B cell (primary cell): ENCODE measurements at regions not wholly inside any gene's neighbourhood (a gene's known extent, or its start where the extent isn't known, plus 50 kb on each side); places are given as distances from the start of the nearest gene placed in this dataset.

Experiments
- ATAC-seq: fragments of 200-7000 bp; cut with Tn5 transposase; one replicate; pipeline ENCODE4 v1.10.0; 2021; ENCODE audit warnings: low read depth, mild to moderate bottlenecking, moderate number of reproducible peaks, moderate library complexity
- CTCF ChIA-PET: fragments of 350-600 bp; sonication (Branson Sonifier 250); formaldehyde crosslinking; loops from one replicate; lab custom pipeline; 2021; ENCODE audit warnings: antibody characterized with exemption, inconsistent platforms; lab: Charles Lee
- POLR2A ChIA-PET: fragments of 350-600 bp; sonication (Branson Sonifier 250); formaldehyde crosslinking; loops from one replicate; lab custom pipeline; 2021; ENCODE audit warnings: antibody characterized with exemption; lab: Charles Lee
- DNase-seq: peaks from one replicate; pipeline ENCODE4 v3.0.0; 2013
- H2AFZ ChIP-seq: 2 replicates; pipeline ENCODE4 v1.6.1; 2012; ENCODE audit warnings: mild to moderate bottlenecking, low read depth, low read length; ENCODE audit not compliant: insufficient read depth, poor library complexity, severe bottlenecking
- H3K27ac ChIP-seq, 2 donors: 1 replicate in 1 of 2; 2 replicates in 1 of 2; pipeline ENCODE4 v1.5.1; 2012 to 2013; ENCODE audit warnings: low read length in 2 of 2, mild to moderate bottlenecking in 2 of 2, moderate library complexity in 1 of 2
- H3K27me3 ChIP-seq, 4 experiments: fragments of 200-600 bp in 1 of 4; sonication (generic) in 1 of 4; replicated peaks in 1 of 4; 1 replicate in 2 of 4; 2 replicates in 2 of 4; pipeline versions ENCODE4 v1.6.1 to v1.7.0; 2013 to 2016; ENCODE audit warnings: low read length in 3 of 4, mild to moderate bottlenecking in 2 of 4, mixed read lengths in 1 of 4, moderate library complexity in 1 of 4; ENCODE audit not compliant: insufficient read depth in 4 of 4, control insufficient read depth in 3 of 4; ENCODE audit errors: control extremely low read depth in 1 of 4
- H3K36me3 ChIP-seq, 2 experiments: replicated peaks in 1 of 2; 1 replicate in 1 of 2; 2 replicates in 1 of 2; pipeline versions ENCODE4 v1.6.1 to v1.7.1; 2013; ENCODE audit warnings: low read length in 1 of 2; ENCODE audit not compliant: insufficient read depth in 2 of 2, control insufficient read depth in 1 of 2; ENCODE audit errors: control extremely low read depth in 1 of 2, extremely low read depth in 1 of 2
- H3K4me1 ChIP-seq, 2 donors: fragments of 200-600 bp in 1 of 2; sonication (generic) in 1 of 2; 1 replicate in 1 of 2; 2 replicates in 1 of 2; pipeline versions ENCODE4 v1.5.1 to v1.6.1; 2013 to 2017; ENCODE audit warnings: low read length in 2 of 2; ENCODE audit not compliant: control insufficient read depth in 2 of 2, insufficient read depth in 2 of 2
- H3K4me2 ChIP-seq: replicated peaks from 2 replicates; pipeline ENCODE3; 2012; ENCODE audit warnings: mild to moderate bottlenecking, low read depth, low read length; ENCODE audit not compliant: poor library complexity, severe bottlenecking
- H3K4me3 ChIP-seq, 5 experiments: fragments of 200-600 bp in 1 of 5; sonication (generic) in 1 of 5; 1 replicate in 3 of 5; 2 replicates in 2 of 5; pipeline versions ENCODE4 v1.5.1 to v1.7.0; 2011 to 2016; ENCODE audit warnings: low read length in 4 of 5, mild to moderate bottlenecking in 4 of 5, low read depth in 2 of 5, control low read depth in 1 of 5, moderate library complexity in 1 of 5; ENCODE audit not compliant: insufficient read depth in 1 of 5; ENCODE audit errors: control extremely low read depth in 1 of 5, extremely low read depth in 1 of 5
- H3K79me2 ChIP-seq: fragments of 200-600 bp; sonication (generic); one replicate; pipeline ENCODE4 v1.6.0; 2016; ENCODE audit warnings: low read length; ENCODE audit not compliant: control insufficient read depth, insufficient read depth
- H3K9ac ChIP-seq: fragments of 200-600 bp; sonication (generic); 2 replicates; pipeline ENCODE4 v1.6.1; 2017; ENCODE audit warnings: mild to moderate bottlenecking, low read length, moderate library complexity
- H3K9me3 ChIP-seq, 3 donors: one replicate each; pipeline versions ENCODE4 v1.6.1 to v1.7.1; 2013; ENCODE audit warnings: low read length in 2 of 3; ENCODE audit not compliant: control insufficient read depth in 2 of 3, insufficient read depth in 1 of 3; ENCODE audit errors: control extremely low read depth in 1 of 3
- H4K20me1 ChIP-seq: 2 replicates; pipeline ENCODE4 v1.6.0; 2012; ENCODE audit warnings: mild to moderate bottlenecking, low read length; ENCODE audit not compliant: insufficient read depth, control insufficient read depth, poor library complexity, severe bottlenecking
- H3K27ac Mint-ChIP-seq: one replicate; pipeline ENCODE4 v1.8.0; 2021; ENCODE audit warnings: mixed read lengths
- H3K27me3 Mint-ChIP-seq: one replicate; pipeline ENCODE4 v1.8.0; 2021; ENCODE audit warnings: mixed read lengths
- H3K4me1 Mint-ChIP-seq: one replicate; pipeline ENCODE4 v1.8.0; 2021; ENCODE audit warnings: mixed read lengths
- H3K4me3 Mint-ChIP-seq: one replicate; pipeline ENCODE4 v1.8.0; 2021; ENCODE audit warnings: mixed read lengths
- H3K9me3 Mint-ChIP-seq: one replicate; pipeline ENCODE4 v1.8.0; 2022; ENCODE audit warnings: mixed read lengths; ENCODE audit not compliant: insufficient read depth
- CTCF ChIP-seq: fragments of 200-600 bp; IDR thresholded peaks from one replicate; pipeline ENCODE4 v1.8.0; 2022; ENCODE audit warnings: antibody characterized with exemption, mild to moderate bottlenecking
- EZH2 ChIP-seq: IDR thresholded peaks from 2 replicates; pipeline ENCODE4 v1.6.1; 2012; ENCODE audit warnings: borderline replicate concordance, low read depth, mild to moderate bottlenecking, moderate library complexity, low read length; ENCODE audit not compliant: insufficient read depth, poor library complexity, severe bottlenecking
- intact Hi-C: fragments of 100-400 bp; cut with micrococcal nuclease; formaldehyde crosslinking; loops from one replicate; pipeline ENCODE4 v1.10.0; 2022

DNA sequence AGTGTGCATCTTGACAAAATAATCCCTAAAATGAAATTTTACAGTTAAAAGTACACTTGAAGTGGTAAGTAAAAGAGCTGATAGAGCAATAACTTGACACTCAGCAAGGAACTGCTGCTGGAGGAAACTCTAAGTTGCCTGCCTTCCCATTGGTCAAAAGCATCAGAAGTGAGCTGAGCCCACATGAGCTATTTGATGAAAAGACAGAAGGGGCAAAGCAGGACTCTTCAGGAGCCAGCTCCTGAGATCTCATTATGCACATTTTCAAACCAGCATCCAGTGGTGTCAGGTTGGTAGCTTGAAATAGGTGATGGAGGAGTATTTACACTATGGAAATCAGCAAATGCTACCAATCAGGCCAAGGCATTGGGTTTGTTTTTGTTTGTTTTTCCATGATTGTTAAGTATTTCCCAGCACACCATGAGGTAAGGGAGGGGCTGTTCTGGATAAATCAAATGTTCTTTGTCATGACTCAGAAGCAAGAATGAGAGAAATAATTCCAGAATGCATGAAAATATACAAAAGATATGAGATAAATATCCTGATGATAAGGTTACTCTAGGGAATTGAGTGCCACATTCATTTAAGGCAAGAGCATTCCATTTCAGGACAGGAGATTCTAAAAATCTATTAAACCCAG, 316.6 kb downstream of the SNX13 start:
- Histone ChIP-seq H2AFZ (no peak overlapping the region), H3K4me2 (no peak overlapping the region), H3K79me2 (no peaks in the 10 kb centered on the region), H3K27ac (no peak overlapping the region), H3K27me3 (no peaks in the 10 kb centered on the region), H3K36me3 (no peaks in the 10 kb centered on the region), H4K20me1 (no peaks in the 10 kb centered on the region), H3K9me3 (no peaks in the 10 kb centered on the region), H3K4me1 (no peaks in the 10 kb centered on the region), H3K4me3 (no peak overlapping the region), H3K9ac (no peak overlapping the region)
- intact Hi-C loops: no loop called here
- H3K4me1 Mint-ChIP-seq: no peaks in the 10 kb centered on the region
- TF ChIP-seq EZH2 (no peak), CTCF (no peak)
- ChIA-PET CTCF (interaction anchor here (1.1 kb wide), 1 partner anchor 58 kb away, joined by 3 read pairs; no protein-coding TSS in a partner anchor), POLR2A (no interaction called here)
- no peaks in the 10 kb centered on the region for H3K27me3 Mint-ChIP-seq
- H3K9me3 Mint-ChIP-seq: no peaks in the 10 kb centered on the region
- H3K27ac Mint-ChIP-seq: no peak overlapping the region
- H3K4me3 Mint-ChIP-seq: no peak overlapping the region
- DNase-seq: no peak
- ATAC-seq: no peak

- H3K4me2 ChIP-seq: no peak overlapping the region
- H3K9me3 Mint-ChIP-seq: no peaks in the 10 kb centered on the region
- TF ChIP-seq EZH2 (no peak), CTCF (no peak)
- no peak overlapping the region for H2AFZ ChIP-seq
- DNase-seq (no peak), ATAC-seq (no peak)
- H3K4me1 Mint-ChIP-seq: no peaks in the 10 kb centered on the region
- no peaks in the 10 kb centered on the region for H3K36me3 ChIP-seq
- no peaks in the 10 kb centered on the region for H3K4me1 ChIP-seq
- ChIA-PET CTCF (interaction anchor here (1.1 kb wide), 1 partner anchor 57 kb away, joined by 3 read pairs; no protein-coding TSS in a partner anchor), POLR2A (no interaction called here)
- no peaks in the 10 kb centered on the region for H3K9me3 ChIP-seq
- intact Hi-C loops: no loop called here
- H3K4me3 ChIP-seq: no peak overlapping the region
- no peak overlapping the region for H3K4me3 Mint-ChIP-seq
- H3K9ac ChIP-seq: no peak overlapping the region
- no peaks in the 10 kb centered on the region for H3K27me3 Mint-ChIP-seq
- H3K27ac ChIP-seq: no peak overlapping the region
- H4K20me1 ChIP-seq: no peaks in the 10 kb centered on the region
- no peak overlapping the region for H3K27ac Mint-ChIP-seq
- H3K79me2 ChIP-seq: no peaks in the 10 kb centered on the region
- H3K27me3 ChIP-seq: no peaks in the 10 kb centered on the region
Observed at GRCh38 chr7:17624379-17624778, 315.9 kb downstream of the SNX13 start.
